KG1 (cell line): ENCODE measurements at regions not wholly inside any gene's neighbourhood (a gene's known extent, or its start where the extent isn't known, plus 50 kb on each side); places are given as distances from the start of the nearest gene placed in this dataset.
"Not testable (repeated sequence)": the region's sequence is repeated elsewhere in the genome, so short reads cannot be mapped to it uniquely, and the experiment has no call there.

Source experiments
- DNase-seq: peaks from one replicate; lab custom pipeline; 2025; lab: John Stamatoyannopoulos, UW

DNA sequence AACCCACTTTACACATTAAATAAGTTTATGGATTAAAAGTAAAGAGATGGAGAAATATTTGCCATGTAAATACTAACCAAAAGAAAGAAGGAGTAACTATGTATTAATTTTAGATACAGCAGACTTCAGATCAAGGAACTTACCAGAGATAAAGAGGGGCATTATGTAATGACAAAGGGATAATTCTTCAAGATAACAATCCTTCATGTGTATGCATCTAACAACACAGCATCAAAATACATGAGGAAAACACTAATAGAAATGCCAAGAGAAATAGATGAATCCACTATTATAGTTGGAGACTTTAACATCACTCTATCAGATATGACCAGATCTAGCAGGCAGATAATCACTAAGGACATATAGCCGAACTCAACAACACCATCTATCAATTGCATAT is 149.8 kb upstream of the ANKRD55 start:
- no peak for DNase-seq

DNA sequence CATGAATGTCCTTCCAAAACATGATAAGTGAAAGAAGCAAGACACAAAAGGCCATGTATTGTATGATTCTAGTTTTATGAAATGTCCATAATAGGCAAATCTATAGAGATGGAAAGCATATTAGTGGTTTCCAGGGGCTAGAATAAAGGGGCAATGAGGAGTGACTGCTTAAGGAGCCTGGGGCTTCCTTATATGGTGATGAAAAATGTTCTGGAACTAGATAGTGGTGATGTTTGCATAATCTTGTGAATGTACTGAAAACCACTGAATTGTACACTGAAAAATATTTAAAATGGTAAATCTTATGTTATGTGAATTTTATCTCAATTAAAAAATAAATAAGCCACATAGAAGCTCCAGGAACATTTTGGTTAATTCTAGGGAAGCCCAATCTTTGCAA is 144.4 kb upstream of the ANKRD55 start:
- no peak for DNase-seq

DNA sequence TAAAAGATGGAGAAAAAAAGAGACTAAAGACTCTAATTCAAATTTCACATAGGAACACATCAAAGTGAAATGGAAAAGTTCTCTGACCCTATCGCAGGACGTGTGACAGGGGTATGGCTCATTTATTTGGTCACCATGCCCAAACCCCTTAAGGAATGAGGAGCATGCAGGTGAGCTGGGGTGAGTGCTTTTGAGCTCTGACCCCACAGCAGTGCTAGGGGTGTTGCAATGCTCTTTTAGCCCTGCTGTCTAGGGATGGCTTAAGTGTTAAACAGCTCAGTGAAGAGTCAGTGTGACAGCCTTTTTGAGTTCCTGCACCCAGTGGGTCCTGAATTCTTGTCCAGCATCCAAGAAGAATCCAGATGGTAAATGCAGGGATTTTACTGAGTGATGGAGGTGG is 143.0 kb upstream of the ANKRD55 start:
- DNase-seq, result no peak

DNA sequence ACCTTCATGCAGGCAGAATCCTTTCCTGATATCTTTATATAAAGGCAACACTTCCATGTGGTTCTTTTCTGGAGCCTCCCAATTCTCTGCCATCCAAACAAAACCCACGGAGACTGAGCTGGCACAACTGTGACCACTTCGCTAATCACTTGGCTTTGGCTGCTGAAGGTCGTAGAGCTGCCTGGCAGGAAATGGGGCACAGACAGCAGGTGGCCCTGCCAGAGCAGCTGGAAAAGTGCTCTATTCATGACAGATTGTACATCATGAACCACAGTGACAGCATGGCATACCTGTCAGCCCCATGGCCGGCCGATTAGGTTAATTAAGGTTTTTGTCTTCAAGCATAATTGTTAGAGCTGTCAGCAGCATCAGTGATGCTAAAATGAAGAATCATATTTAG is 141.9 kb upstream of the ANKRD55 start:
- no peak for DNase-seq

DNA sequence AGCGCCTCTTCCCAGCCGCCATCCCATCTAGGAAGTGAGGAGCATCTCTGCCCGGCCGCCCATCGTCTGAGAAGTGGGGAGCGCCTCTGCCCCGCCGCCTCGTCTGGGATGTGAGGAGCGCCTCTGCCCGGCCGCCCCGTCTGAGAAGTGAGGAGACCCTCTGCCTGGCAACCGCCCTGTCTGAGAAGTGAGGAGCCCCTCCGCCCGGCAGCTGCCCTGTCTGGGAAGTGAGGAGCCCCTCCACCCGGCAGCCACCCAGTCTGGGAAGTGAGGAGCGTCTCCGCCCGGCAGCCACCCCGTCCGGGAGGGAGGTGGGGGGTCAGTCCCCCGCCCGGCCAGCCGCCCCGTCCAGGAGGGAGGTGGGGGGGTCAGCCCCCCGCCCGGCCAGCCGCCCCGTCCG is 139.4 kb upstream of the ANKRD55 start:
- DNase-seq, result not testable (repeated sequence)

DNA sequence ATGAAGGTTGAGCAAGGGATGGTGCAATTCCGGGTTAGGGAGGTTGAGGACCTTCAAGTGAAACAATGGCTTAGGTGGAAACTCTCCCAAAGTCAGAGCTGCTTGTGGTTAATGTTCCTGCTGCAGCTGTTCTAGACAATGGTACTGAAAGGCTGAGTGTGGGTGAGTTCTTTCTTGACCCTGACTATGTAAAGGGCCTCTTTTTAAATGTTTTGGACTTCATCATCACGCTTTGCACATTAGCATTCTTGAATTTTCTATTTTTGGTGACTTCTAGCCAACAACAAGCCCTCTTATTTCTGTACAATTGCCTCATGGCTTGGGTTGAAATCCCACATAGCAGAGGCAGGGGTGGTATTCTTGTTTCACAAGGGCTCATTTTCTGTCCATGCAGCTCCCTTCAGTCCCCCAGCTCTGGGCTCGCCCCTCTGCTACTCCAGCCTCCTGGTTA is 136.3 kb upstream of the ANKRD55 start:
- DNase-seq, result no peak

DNA sequence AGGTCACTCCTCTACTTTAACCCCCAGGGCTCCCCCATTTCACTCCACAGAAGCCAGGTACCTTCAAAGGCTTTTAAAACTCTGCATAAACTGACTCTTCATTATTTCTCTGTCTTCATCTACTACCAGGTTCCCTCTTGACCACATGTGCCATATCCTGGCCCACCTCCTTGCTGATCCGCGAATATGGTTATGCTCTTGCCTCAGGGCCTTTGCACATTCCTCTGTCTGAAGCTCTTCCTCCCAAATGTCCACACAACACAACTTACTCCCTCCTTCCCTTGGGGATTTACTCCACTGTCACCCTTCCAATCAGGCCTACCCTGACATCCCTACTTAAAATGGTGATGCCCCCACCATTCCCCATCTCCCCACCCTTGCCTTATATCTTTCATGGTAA is 134.6 kb upstream of the ANKRD55 start:
- DNase-seq, result no peak

DNA sequence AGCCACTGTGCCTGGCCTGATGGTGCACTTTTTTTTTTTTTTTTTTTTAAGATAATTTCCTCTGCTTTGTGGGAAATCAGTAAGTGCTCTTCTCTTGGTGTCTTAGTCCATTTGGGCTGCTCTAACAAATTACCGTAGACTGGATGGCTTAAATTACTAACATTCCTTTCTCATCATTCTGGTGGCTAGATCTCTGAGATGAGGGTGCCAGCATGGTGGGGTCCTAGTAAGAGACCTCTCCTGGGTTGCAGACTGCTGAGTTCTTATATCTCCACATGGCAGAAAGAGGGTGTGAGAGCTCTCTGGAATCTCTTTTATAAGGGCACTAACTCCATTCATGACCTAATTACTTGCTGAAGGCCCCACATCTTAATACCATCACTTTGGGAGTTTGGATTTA is 133.9 kb upstream of the ANKRD55 start:
- DNase-seq, result no peak

DNA sequence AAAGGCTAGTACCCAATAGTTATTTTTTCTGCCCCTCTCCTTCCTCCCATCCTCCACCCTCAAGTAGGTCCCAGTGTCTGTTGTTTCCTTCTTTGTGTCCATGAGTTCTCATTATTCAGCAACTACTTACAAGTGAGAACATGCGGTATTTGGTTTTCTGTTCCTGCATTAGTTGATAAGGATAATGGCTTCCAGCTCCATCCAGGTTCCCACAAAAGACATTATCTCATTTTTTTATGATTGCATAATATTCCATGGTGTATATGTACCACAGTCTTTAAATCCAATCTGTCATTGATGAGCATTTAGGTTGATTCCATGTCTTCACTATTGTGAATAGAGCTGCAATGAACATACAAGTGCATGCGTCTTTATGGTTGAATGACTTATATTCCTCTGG is 128.3 kb upstream of the ANKRD55 start:
- no peak for DNase-seq

DNA sequence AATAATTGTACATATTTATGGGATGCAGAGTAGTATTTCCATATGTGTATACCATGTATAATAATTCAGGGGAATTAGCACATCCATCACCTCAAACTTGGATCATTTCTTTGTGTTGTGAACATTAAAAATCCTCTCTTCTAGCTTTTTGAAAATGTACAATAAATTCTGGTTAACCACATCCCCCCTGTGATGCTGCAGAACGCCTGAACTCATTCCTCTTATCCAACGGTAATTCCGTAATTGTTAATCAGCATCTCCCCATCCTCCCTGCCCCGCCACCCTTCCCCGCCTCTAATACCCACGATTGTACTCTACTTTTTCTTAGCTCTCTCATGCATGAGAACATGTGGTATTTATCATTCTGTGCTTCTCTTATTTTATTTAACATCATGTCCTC is 127.7 kb upstream of the ANKRD55 start:
- DNase-seq, result no peak

DNA sequence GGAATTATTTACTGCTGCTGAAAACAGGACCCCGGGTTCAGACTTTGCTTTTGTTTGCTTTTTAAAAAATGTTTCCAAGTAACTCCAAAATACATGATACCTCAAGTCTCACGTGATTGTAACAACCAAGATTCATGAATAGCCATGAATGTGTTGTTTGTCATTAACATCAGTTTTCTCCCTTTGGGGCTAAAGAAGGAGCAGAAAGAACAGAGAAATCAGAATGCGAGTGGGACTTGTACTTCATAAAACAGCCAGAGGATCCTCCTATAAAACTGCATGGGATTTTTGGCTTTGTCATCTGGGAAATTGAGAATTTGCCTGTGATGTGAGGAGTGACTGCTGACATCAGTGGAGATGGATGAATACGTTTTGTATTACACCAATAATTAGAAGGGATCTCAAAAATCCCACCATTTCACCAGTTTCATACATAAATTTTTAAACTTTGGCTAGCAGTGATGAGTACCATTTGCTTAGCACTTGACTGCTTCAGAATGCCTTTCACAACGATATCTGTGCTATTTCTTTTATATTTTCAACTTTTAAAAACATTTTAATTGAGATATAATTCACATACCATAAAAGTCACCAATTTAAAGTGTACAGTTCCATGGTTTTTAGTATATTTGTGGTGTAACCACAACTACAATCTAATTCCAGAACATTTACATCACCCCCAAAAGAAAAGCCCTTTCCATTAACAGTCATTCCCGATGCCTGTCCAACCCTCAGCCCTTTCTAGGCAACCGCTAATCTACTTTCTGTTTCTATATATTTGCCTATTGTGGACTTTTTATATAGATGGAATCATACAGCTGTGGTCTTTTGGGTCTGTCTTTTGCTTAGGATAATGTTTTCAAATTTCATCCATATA is 126.9 kb upstream of the ANKRD55 start:
- DNase-seq, result no peak

DNA sequence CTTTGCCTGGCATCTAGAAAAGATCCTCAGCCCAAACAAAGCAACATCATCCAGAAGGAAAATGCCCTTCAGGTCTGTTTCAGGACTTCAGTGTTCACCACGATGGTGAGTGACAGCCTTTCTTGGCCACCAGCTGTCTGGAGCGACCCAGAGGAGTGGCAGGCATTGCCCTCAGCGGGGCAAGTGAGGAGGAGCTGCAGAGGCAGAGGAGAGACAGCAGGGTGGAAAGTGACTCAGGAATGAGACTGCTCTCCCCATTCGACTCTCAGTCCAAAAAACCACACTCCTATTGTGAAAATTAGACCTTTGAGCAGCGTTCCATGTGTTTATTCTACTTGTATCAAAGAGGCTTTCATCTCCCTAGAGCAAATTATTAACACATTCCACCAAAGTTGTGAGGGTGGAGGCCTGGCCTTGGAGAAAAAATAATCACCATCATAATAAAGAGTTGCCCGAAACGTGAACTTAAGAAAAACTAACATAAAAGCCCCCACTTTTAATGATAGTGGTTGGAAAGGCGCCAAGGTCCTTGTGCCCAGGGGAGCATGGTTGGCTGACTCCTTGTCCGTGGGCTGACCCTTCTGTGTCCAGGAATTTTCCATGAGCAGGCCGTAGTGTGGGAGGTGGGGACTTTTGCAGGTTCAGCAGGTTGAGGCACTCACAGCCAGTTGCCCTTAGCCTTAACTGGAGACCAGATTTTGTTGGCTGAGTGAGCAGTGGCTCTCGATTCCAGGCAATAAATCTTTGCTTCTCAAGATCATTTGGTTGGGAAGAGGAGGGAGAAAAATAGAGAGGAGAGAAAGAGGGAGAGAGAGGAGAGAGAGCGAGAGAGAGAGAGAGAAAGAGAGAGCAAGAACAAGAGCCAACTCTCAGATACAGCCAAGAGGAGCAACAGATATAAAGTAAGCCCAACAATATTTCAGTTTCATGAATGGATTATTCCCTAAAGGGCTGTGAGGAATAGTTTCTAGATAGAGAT is 125.9 kb upstream of the ANKRD55 start:
- DNase-seq, result no peak

DNA sequence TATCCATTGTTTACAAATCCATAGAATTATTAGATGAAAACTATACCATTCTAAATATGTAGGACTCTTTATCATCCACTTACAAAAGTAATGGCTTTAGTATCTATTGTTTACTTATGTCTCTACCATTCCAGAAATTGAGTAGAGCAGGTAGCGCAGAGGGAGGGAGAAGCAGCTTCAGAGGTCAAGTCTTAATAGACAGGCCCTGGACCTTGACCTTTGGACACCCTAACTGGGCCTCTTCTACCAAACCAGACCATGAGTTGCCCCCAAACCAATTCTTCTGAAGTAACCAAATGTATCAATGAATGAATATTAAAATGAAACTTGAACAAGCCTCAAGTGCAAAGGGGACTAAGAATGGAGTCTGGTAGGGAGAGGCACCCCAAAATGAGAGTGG is 124.9 kb upstream of the ANKRD55 start:
- no peak for DNase-seq

DNA sequence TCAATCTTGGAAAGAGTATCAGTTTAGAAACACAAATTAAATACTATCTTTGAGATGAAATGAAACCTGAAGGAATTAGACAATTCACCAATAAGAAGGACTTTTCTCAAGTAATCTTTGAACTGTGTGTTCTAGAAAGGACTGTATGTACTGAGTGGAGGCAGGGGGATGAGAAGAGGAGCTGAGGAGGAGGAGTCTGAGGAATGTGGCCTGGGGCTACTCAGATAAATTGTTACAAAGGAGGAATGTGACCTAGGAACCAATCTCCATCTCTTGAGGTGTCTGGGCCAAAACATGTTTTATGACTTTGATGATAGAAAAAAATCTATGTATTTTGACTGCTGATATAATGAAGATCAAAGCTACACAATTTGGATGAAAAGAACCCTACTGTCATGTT is 124.3 kb upstream of the ANKRD55 start:
- no peak for DNase-seq

DNA sequence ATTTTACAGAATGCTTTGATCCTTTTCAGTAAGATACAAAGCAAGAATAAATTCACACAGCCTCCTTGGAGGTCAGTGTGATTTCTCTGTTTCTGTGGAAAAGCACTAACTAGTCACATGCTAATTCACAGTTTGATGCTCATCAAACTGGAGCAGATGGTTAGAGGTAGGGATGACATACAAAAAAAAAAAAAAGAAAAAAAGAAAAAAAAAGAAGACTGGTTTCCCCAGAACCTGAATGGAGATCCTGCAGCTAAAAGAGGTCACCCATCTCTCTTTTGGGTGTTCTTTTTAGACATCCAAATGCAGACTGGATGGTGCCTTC is 123.7 kb upstream of the ANKRD55 start:
- no peak for DNase-seq

DNA sequence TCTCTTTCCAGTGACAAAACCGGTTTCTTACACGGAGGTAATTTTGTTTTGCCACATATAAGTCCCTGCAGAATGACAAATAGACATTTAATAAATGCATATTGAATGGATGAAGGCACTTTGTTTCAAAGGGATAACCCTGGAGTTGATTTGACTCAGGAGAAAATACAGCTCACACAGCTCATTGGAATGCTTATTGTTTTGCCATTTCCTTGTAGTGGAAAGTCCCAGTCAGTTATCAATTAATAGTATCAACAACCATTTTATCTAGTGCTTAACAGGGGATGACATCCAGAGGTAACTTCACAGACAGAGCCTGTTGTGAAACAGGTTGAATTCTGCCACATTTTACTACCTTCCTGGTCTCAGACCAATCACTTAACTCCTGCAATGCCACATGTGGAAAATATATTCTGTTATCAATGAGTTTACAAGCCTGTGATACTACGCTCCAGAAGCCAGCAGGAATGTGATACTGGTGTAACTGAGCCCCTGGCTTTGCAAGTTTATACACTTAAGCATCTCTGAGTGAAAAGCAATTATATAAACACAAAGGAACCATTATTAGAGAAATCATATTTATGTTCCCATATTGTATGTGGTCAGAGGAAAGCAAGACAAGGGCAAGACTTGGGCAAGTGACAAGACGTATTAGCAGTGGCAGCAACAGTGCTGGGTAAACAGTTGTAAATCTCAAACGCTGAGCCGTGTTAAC is 123.1 kb upstream of the ANKRD55 start:
- no peak for DNase-seq

DNA sequence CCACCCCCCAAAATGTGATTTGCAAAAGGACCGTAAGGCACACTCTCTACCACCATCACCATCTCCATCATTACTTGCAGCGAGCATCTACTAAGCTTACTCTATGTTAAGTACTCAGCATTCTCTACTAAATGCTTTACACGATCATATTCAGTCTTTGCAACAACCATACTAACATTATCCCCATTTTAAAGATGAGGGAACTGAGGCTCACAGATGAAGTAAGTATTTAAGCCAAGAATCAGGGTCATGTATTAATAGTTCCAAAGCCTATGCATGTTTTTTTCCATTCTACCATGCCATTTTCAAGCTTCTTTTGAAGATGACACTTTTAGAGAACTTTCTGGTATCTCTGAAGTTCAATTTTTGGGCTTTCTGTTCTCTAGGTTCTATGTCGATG is 121.7 kb upstream of the ANKRD55 start:
- no peak for DNase-seq

DNA sequence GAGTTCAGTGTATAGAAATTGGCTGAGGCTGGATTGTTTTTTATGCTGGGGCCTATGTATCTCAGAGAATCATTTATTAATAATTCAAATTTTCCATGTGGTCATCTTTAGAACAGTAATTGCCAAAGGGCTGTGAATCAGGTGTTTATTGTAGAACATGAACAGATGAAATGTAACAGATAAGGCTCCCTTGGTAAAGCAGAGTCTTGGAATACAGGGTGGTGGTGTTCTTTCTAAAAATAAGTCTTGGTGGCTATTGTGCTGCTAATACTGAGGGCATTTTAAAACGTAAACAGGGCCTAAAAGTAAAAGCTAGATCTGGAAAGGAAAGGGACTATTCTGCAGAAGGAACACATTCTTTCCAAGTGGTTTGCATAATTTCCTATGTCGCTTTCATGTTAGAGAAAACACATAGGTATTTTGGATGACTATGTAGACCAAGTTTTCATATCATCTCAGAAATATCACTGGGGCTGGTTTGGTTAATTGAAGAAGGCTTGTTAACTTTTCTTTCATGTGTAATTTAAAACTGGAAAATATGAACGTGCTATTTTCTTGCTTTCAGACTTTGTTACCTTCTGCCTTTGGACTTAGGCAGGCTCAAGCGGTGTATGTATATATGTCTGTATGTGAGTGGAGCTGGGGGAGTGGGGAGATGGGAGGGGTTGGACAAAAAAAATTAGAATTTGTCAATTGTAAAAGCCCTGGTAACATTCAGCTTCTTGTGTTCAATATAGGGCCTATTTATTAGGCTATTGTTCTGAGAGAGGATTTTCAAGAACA is 119.9 kb upstream of the ANKRD55 start:
- DNase-seq, result no peak

DNA sequence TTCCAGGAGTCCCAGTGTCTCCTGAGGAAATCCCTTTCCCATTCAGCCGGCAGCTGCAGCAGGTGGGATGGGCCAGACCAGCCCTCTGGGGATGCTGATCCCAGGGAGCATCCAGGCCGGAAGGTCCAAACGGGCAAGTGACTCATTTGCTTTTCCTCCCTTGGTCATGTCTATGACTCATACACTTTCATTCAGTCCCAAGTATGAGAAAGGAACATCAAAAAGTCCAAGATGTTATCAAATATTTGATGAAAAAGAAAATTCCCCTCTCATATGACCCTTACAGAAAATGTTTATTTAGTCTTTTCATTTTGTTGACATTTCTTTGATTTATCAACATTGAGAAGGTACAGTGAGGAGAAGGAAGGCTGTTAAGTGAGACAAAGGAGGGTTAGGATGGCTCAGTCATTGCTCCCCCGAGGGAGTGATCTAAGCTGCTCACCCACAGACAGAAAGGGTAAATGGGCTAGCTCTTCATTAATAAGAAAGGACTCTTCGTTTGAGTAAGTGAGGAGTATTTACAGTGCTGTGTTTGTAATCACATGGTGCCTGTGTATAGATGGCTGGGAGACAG is 117.6 kb upstream of the ANKRD55 start:
- no peak for DNase-seq

DNA sequence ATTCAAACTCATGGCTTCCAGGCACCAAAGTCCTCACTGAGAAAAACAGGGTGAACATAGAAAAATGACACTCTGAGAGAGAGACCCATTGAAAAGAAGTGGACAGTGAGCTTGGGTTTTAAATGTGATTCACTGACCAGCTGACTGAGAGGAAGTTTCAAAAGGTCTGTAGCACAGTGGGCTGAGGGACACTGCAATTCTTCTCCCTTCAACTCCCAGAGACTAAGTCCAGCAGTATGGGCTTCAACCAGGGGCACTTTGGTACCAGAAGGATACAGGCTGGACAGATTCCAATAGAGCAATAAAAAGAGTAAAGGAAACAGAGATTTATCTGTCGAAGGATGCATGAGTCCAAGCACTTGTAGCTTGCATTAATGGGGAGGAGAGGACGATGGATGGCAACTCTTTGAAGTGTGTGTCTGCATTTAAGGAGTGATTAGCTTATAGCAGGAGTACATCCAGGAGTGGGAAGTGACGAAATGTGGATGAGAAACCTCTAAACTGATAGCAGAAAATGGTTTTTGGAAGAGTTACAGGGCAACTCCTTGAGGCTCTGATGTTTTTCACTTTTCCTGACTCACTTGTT is 117.0 kb upstream of the ANKRD55 start:
- DNase-seq, result no peak

DNA sequence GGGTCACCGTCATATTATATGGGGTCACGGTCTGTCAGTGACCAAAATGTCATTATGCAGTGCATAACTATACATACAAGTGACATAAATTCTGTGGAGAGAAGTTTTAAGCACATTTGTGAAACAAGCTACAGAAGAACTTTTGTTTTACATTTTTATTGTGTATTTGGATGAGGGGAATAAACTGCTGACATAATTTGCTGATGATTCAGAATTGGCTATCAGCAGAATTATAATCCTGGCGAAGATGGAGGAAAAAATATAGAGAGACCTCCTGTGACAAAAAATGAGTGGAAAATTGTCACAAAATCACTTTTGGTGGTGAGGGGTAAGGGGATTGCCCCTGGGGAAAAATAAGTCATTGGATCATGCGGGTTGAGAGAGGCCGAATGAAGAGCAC is 116.3 kb upstream of the ANKRD55 start:
- DNase-seq, result no peak
